SJSA1 (cell line): ENCODE measurements at regions not wholly inside any gene's neighbourhood (a gene's known extent, or its start where the extent isn't known, plus 50 kb on each side); places are given as distances from the start of the nearest gene placed in this dataset.
A peak's percentile ranks its signal among the peaks of the same experiment; 100 is the strongest.

Source experiments
- DNase-seq, 2 experiments: peaks; one replicate each; pipeline ENCODE4 v3.0.0-alpha.2; 2015 to 2020; ENCODE audit warnings: low spot score in 2 of 2, low read depth in 1 of 2
- H3K27ac ChIP-seq: fragments of 250-450 bp; sonication (Bioruptor Pico); 2 replicates; pipeline ENCODE4 v1.5.1; 2020; ENCODE audit warnings: mild to moderate bottlenecking, moderate library complexity
- H3K27me3 ChIP-seq: fragments of 250-450 bp; sonication (Bioruptor Pico); replicated peaks from 2 replicates; pipeline ENCODE4 v1.5.1; 2020; ENCODE audit warnings: mild to moderate bottlenecking, moderate library complexity
- H3K36me3 ChIP-seq: fragments of 250-450 bp; sonication (Bioruptor Pico); 2 replicates; pipeline ENCODE4 v1.5.1; 2020; ENCODE audit warnings: mild to moderate bottlenecking
- H3K4me1 ChIP-seq: fragments of 250-450 bp; sonication (Bioruptor Pico); replicated peaks from 2 replicates; pipeline ENCODE4 v1.6.1; 2021; ENCODE audit warnings: mild to moderate bottlenecking
- H3K4me3 ChIP-seq: fragments of 250-450 bp; sonication (Bioruptor Pico); 2 replicates; pipeline ENCODE4 v1.5.1; 2020; ENCODE audit warnings: mild to moderate bottlenecking
- H3K9me3 ChIP-seq: fragments of 250-450 bp; sonication (Bioruptor Pico); replicated peaks from 2 replicates; pipeline ENCODE4 v1.5.1; 2020; ENCODE audit warnings: mild to moderate bottlenecking

GRCh38 chr3:124107104-124107890 is 115.4 kb upstream of the ROPN1 start:
- Histone ChIP-seq H3K27ac (no peak overlapping the region), H3K4me1 (peaks cover 4% of the 10 kb centered on the region), H3K4me3 (no peak overlapping the region), H3K27me3 (no peaks in the 10 kb centered on the region), H3K36me3 (peaks cover 2% of the 10 kb centered on the region; the same call in 1 of the 2 replicates), H3K9me3 (no peaks in the 10 kb centered on the region)
- no peak for DNase-seq

DNA sequence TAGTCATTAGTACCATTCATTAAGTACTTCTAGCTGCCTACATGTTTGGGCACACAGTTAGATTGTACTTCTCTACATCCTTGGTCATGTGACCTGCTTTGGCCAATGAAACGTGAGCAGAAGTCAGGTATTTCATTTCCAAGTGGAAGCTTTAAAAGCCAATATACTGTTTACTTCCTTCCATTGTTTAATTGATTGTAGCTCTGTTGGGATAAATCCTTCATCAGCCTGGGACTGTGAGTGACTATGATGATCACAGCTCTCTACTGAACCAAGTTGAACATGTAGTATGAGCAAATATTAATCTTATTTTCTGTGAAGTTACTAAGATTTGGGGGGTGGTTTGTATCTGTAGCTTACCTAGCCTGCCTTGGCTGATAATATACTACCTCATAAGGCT is 116.5 kb upstream of the ROPN1 start:
- Histone ChIP-seq H3K27ac (no peak overlapping the region), H3K9me3 (no peaks in the 10 kb centered on the region), H3K4me3 (no peak overlapping the region), H3K4me1 (peaks cover 4% of the 10 kb centered on the region), H3K36me3 (peaks cover 2% of the 10 kb centered on the region; the same call in 1 of the 2 replicates), H3K27me3 (no peaks in the 10 kb centered on the region)
- no peak for DNase-seq

GRCh38 chr3:124113485-124113884 is 121.6 kb upstream of the ROPN1 start:
- DNase-seq, result no peak
- H3K4me3 ChIP-seq, result no peak overlapping the region
- peaks cover 6% of the 10 kb centered on the region; the same call in 1 of the 2 replicates for H3K36me3 ChIP-seq
- no peaks in the 10 kb centered on the region for H3K9me3 ChIP-seq
- no peak overlapping the region for H3K27ac ChIP-seq
- H3K4me1 ChIP-seq, result peaks cover 36% of the 10 kb centered on the region
- H3K27me3 ChIP-seq, result no peaks in the 10 kb centered on the region

DNA sequence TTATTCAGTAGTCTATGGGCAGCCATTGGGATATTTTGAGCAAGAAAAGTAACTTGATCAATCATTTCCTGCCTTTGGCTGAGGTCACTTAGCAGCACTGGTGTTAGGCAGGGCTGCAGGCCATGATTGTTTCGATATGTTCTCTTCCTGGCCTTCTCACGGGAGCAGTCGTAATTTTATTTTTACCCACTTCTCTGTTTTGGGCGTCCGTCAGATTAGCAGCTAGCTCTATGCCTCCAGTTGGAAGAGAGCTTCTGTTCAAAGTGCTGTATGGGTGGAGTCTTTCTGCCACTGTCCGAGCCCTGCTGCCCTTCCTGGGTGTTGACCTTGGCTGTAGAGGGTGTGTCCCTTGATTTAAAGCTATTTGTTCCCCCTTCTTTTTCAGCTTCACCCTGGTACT is 123.4 kb upstream of the ROPN1 start:
- H3K27ac ChIP-seq, result no peak overlapping the region
- no peak for DNase-seq

DNA sequence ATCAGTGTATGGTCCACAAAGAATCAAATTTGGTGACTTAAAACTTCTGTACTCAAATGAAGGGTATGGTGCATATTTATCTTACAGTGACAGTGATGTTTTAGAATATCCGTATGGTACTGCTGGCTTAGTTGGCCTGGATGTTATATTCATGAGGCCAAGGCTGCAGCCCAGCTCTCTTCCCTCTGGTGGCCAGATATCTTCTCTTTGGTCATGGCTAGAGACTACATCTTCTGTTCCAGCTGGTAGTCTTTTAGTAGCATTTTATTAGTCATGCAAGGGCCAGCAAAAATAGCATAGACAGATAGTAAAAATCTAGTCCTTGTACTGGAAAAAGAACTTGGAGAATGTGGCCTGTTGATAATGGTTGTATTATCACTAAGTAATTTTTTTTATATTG is 124.0 kb upstream of the ROPN1 start:
- Histone ChIP-seq H3K36me3 (peaks cover 4% of the 10 kb centered on the region; the same call in 1 of the 2 replicates), H3K4me1 (peaks cover 55% of the 10 kb centered on the region), H3K4me3 (no peak overlapping the region), H3K9me3 (no peaks in the 10 kb centered on the region), H3K27ac (no peak overlapping the region), H3K27me3 (no peaks in the 10 kb centered on the region)
- DNase-seq, result no peak

More for the DNA sequence above, 123.4 kb upstream of the ROPN1 start:
- no peaks in the 10 kb centered on the region for H3K9me3 ChIP-seq
- peaks cover 54% of the 10 kb centered on the region for H3K4me1 ChIP-seq
- no peak overlapping the region for H3K4me3 ChIP-seq
- no peaks in the 10 kb centered on the region for H3K27me3 ChIP-seq
- peaks cover 4% of the 10 kb centered on the region; the same call in 1 of the 2 replicates for H3K36me3 ChIP-seq

- no peak overlapping the region for H3K4me3 ChIP-seq
- H3K27ac ChIP-seq, result no peak overlapping the region
- peaks cover 55% of the 10 kb centered on the region for H3K4me1 ChIP-seq
- no peaks in the 10 kb centered on the region for H3K27me3 ChIP-seq
- H3K9me3 ChIP-seq, result no peaks in the 10 kb centered on the region
- peaks cover 4% of the 10 kb centered on the region; the same call in 1 of the 2 replicates for H3K36me3 ChIP-seq
- no peak for DNase-seq
Observed at GRCh38 chr3:124116906-124117305, 125.0 kb upstream of the ROPN1 start.

GRCh38 chr3:124117486-124117885 is 125.6 kb upstream of the ROPN1 start:
- Histone ChIP-seq H3K4me1 (peaks cover 55% of the 10 kb centered on the region), H3K27ac (no peak overlapping the region), H3K9me3 (no peaks in the 10 kb centered on the region), H3K27me3 (no peaks in the 10 kb centered on the region), H3K36me3 (peaks cover 4% of the 10 kb centered on the region; the same call in 1 of the 2 replicates), H3K4me3 (no peak overlapping the region)
- DNase-seq, result peak in 1 of 2 experiments; percentile 51

- H3K36me3 ChIP-seq, result peaks cover 4% of the 10 kb centered on the region; the same call in 1 of the 2 replicates
- H3K27me3 ChIP-seq, result no peaks in the 10 kb centered on the region
- no peak for DNase-seq
- no peaks in the 10 kb centered on the region for H3K9me3 ChIP-seq
- peak overlapping the region; percentile 45 for H3K27ac ChIP-seq
- peaks cover 55% of the 10 kb centered on the region for H3K4me1 ChIP-seq
- no peak overlapping the region for H3K4me3 ChIP-seq
Observed at GRCh38 chr3:124118397-124118796, 126.5 kb upstream of the ROPN1 start.

DNA sequence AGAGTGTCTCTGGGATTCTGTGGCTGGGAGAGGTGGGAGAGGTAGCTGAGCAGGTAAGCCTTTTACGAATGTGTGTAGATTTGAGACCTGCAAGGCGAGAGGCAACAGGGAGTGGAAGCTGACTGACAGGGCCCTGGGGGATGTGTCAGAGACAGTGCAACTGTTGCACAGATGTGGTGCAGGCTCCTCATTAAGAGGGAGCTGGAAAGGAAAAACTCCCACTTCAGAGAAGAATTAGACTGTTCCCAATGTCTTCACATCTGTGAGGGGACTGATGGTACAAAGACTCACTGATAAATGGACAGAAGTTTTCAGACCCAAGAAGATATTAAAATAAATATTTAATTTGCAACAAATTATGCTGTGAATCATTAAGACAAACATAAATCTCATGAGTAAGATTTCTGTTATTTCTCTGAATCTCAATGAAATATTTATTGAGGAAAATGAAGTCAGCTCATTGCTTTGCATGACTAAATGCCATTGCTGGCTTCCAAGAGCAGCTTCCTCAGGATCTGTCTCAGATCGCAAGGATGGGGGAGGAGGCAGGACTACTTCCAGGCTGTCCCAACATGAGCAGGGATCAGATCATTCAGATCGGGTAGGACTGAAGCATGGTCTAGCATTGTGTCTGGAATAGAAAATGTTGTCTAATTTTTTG is 127.3 kb upstream of the ROPN1 start:
- no peak overlapping the region for H3K4me3 ChIP-seq

DNA sequence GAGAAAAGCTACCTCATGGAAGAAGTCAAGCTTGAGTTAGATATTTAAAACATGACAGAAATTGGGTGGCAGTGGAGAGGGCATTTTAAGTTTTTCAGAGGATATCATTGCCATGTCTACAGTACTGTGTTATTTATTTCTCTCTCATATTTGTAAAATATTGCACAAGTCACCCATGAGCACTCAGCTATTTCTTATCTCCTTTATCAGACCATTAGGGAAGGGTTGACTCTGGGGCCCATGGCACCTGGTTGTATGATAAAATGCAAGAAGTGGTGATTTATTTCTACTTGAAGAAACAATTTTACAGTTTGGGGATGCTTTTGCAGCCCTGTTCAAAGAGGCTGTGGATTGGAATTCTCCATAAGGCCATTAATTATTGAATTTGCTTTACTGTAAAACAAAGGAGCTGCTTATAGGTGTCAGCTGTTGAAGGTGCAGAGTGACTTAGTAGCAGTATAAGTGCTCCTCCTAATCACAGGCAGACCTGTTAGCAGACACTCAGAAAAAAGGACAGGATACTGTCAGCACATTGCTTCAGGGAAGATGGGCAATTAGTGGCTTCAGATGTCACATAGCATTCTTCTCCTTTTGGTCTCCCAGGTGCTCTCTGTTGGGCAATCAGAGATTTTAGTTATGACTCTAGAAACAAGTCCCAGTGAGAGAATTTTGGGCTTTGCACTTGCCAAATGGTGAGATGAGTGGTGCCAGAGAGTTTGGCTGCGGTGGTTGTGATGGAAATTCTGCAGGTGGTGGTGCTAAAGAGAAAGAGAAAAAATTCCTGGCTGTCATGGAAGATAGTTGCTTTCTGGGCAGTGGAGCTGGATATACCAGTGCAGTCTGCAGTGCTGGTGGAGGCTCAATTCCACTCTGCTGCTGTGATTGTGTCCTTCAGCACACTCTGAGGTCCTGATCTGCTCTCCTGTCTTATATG is 129.7 kb upstream of the ROPN1 start:
- H3K27ac ChIP-seq, result no peak overlapping the region
- peaks cover 37% of the 10 kb centered on the region for H3K4me1 ChIP-seq

More for the DNA sequence above, 127.3 kb upstream of the ROPN1 start:
- Histone ChIP-seq H3K9me3 (no peaks in the 10 kb centered on the region), H3K27ac (peak overlapping the region; percentile 50), H3K36me3 (peaks cover 4% of the 10 kb centered on the region; the same call in 1 of the 2 replicates), H3K27me3 (no peaks in the 10 kb centered on the region), H3K4me1 (peaks cover 55% of the 10 kb centered on the region)
- DNase-seq, result peak in 1 of 2 experiments; percentile 68

DNA sequence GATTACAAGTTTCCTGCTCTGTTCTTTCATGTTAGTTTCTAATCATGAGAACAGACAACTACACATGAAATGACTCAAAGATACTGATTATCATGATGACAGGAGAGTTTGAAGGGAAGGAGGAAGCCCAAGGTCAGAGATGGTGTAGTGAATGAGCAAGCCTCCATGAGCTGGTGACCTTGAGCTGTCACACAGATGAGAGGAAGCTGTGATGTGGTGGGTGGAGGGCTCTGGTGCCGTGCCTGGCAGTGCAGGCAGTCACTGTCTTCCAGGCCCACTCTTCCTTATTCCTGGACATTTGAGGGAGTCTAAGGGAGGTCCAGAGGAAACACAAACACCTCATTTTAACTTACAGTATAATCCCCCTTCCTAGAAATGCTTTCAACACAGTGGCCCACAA is 133.4 kb upstream of the ROPN1 start:
- no peak for DNase-seq

More for the DNA sequence above, 129.7 kb upstream of the ROPN1 start:
- no peak overlapping the region for H3K4me3 ChIP-seq
- H3K9me3 ChIP-seq, result no peaks in the 10 kb centered on the region
- no peak for DNase-seq
- no peaks in the 10 kb centered on the region for H3K27me3 ChIP-seq
- H3K36me3 ChIP-seq, result no peaks in the 10 kb centered on the region

DNA sequence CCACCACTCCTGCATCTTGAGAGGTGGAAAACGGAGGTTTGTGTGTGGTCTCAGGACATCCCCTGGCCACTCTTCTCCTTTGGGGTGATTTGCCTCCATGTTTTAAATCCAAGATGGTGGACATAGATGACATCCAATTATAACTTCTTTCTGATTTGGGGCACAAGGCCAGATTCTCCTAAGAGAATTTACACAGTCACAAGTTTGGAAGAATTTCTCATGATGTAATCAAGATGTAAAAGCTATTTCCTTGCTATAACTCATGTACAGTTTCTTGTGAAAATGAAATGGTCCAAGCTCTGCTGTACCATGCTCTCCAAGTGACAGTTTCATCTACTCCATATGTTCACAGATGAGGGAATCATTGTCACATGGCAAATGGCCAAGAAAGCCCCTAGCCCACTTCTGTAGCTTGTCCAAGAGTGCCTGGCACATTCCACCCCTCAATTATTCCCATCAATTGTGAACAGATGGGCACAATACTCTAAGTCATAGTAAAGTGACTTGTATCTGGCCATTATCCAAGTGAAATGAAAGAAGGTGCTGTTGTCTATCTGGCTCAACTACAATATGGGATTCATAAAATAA is 134.6 kb upstream of the ROPN1 start:
- H3K4me3 ChIP-seq, result no peak overlapping the region
- H3K27ac ChIP-seq, result no peak overlapping the region
- H3K36me3 ChIP-seq, result no peaks in the 10 kb centered on the region; the same call in 1 of the 2 replicates
- H3K4me1 ChIP-seq, result peaks cover 7% of the 10 kb centered on the region
- no peaks in the 10 kb centered on the region for H3K9me3 ChIP-seq
- no peaks in the 10 kb centered on the region for H3K27me3 ChIP-seq
- no peak for DNase-seq

More for the DNA sequence above, 133.4 kb upstream of the ROPN1 start:
- H3K36me3 ChIP-seq, result no peaks in the 10 kb centered on the region; the same call in 1 of the 2 replicates
- H3K27ac ChIP-seq, result no peak overlapping the region
- H3K9me3 ChIP-seq, result no peaks in the 10 kb centered on the region
- peaks cover under 1% of the 10 kb centered on the region for H3K4me1 ChIP-seq
- no peaks in the 10 kb centered on the region for H3K27me3 ChIP-seq
- no peak overlapping the region for H3K4me3 ChIP-seq

DNA sequence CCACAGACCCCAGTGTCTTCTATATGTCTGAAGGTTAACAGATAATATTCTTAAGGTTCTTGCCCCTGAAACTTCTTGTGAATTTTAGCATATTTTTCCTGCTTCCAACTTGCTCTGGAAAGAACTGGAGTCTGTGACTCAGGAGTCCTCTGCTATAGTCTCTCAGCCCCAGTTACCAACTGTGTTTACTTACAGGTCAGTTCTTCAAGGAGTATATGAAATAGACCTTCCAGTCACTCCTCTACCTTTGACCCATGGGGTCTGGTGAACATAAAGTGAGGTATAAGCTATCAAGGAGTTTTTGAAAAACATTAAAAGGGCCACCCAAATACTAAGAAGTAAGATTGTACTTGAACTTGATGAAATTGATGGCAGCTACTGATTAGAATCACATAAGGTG is 139.2 kb upstream of the ROPN1 start:
- H3K27me3 ChIP-seq, result no peaks in the 10 kb centered on the region
- no peak for DNase-seq
- peaks cover 37% of the 10 kb centered on the region for H3K4me1 ChIP-seq
- H3K9me3 ChIP-seq, result no peaks in the 10 kb centered on the region
- H3K27ac ChIP-seq, result no peak overlapping the region
- no peak overlapping the region for H3K4me3 ChIP-seq
- no peaks in the 10 kb centered on the region; the same call in 1 of the 2 replicates for H3K36me3 ChIP-seq
